Thyroid gland (tissue), 4 donors: ENCODE measurements at regions not wholly inside any gene's neighbourhood (a gene's known extent, or its start where the extent isn't known, plus 50 kb on each side); places are given as distances from the start of the nearest gene placed in this dataset.

Experiments used
- DNase-seq, 2 donors: peaks; one replicate each; pipeline ENCODE4 v3.0.0-alpha.2; 2019
- H3K27ac ChIP-seq, 3 donors: fragments of 200-600 bp; sonication (generic); 1 replicate in 2 of 3; 2 replicates in 1 of 3; pipeline ENCODE4 v1.5.1; 2016 to 2019; ENCODE audit warnings: mild to moderate bottlenecking in 1 of 3, moderate library complexity in 1 of 3
- H3K27me3 ChIP-seq: fragments of 200-600 bp; sonication (generic); one replicate; pipeline ENCODE4 v1.5.1; 2019
- H3K36me3 ChIP-seq, 2 donors: fragments of 200-600 bp; sonication (generic); one replicate each; pipeline ENCODE4 v1.5.1; 2016 to 2019
- H3K4me1 ChIP-seq, 2 donors: fragments of 200-600 bp; sonication (generic); one replicate each; pipeline ENCODE4 v1.5.1; 2017 to 2019
- H3K4me3 ChIP-seq, 3 donors: fragments of 200-600 bp; sonication (generic); replicated peaks in 1 of 3; 1 replicate in 2 of 3; 2 replicates in 1 of 3; pipeline ENCODE4 v1.5.1; 2016; ENCODE audit warnings: mild to moderate bottlenecking in 1 of 3
- H3K9me3 ChIP-seq: fragments of 200-600 bp; sonication (generic); one replicate; pipeline ENCODE4 v1.5.1; 2017
- POLR2A ChIP-seq, 2 donors: fragments of 450-650 bp; IDR thresholded peaks; one replicate each; pipeline ENCODE4 v1.6.1; 2017; ENCODE audit warnings: antibody characterized with exemption in 2 of 2, mild to moderate bottlenecking in 2 of 2, moderate library complexity in 1 of 2
- WGBS, 2 donors: methylation state at CpG; one replicate each; pipeline ENCODE4 v1.1.5; 2017; 5-methylcytosine and 5-hydroxymethylcytosine counted together
- intact Hi-C: fragments of 100-400 bp; cut with DNase I; formaldehyde crosslinking; loops from one replicate; pipeline ENCODE4 v1.15.1; 2023
- TF ChIP-seq, protein P1 (sequence below), 6 experiments: fragments of 200-600 bp in 3 of 6; fragments of 450-650 bp in 3 of 6; sonication (generic) in 3 of 6; IDR thresholded peaks; one replicate each; pipeline ENCODE4 v1.5.1; 2016 to 2019; ENCODE audit warnings: antibody characterized with exemption in 6 of 6, mild to moderate bottlenecking in 2 of 6, inconsistent platforms in 1 of 6, moderate library complexity in 1 of 6

DNA sequence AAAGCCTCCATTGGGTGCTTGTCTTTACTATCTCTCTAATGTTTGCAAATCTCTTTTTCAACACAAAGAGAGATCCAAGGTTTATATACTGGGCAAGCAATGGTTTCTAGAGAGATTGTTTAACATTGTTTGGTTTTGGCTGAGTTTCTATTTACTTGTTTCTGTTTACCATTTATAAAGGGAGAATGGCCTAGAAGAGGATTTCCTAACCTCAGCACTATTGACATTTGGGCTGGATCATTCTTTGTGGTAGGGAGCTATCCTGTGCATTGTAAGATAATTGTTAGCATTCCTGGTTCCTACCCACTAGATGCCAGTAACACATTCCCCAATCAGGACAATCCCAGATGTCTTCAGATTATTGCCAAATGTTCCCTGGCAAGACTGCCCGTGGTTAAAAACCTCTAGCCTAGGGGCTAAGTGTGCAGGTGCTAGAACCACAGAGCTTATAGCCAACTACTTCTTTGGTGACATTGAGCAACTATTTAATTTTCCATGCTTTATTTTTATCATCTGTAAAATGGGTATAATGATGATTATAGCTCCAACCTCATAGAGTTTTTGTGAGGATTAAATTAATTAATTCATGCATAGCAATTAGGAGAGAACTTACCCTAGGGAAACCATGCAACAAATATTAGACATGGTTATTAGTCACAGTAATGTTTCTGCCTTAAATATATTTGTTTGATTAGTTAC lies 413.9 kb upstream of the MAF start:
- Histone ChIP-seq H3K27ac (no peak overlapping the region), H3K9me3 (no peaks in the 10 kb centered on the region), H3K4me1 (no peaks in the 10 kb centered on the region), H3K27me3 (no peaks in the 10 kb centered on the region), H3K4me3 (no peak overlapping the region), H3K36me3 (no peaks in the 10 kb centered on the region)
- WGBS, 2 donors = 79 to 86% methylated on average over 1 of the region's 1 CpG
- intact Hi-C loops = no loop called here
- DNase-seq = no peak
- TF ChIP-seq, protein P1, sequence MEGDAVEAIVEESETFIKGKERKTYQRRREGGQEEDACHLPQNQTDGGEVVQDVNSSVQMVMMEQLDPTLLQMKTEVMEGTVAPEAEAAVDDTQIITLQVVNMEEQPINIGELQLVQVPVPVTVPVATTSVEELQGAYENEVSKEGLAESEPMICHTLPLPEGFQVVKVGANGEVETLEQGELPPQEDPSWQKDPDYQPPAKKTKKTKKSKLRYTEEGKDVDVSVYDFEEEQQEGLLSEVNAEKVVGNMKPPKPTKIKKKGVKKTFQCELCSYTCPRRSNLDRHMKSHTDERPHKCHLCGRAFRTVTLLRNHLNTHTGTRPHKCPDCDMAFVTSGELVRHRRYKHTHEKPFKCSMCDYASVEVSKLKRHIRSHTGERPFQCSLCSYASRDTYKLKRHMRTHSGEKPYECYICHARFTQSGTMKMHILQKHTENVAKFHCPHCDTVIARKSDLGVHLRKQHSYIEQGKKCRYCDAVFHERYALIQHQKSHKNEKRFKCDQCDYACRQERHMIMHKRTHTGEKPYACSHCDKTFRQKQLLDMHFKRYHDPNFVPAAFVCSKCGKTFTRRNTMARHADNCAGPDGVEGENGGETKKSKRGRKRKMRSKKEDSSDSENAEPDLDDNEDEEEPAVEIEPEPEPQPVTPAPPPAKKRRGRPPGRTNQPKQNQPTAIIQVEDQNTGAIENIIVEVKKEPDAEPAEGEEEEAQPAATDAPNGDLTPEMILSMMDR (IDR thresholded peaks at IDR 0.05) = no peak
- no peak for TF ChIP-seq POLR2A (IDR thresholded peaks at IDR 0.05)

DNA sequence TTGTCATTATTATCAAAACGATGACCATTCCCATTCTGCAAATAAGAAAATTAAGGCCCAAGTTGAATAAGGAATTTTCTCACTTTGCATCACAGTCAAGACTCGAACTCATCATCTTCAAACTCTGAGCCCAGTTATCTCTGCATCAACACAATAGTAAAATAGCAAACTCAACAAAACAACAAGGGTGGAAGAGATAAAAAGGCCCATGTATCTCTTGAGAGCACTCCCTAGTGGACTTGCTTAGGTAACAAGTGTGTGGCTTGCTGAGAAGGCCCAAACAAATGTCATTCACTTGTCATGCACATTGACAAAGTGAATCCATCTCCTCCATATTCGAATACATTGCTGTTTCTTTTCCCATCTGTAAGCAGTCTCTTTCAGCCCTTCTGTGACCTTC lies 412.0 kb upstream of the MAF start:
- no peaks in the 10 kb centered on the region for H3K4me1 ChIP-seq
- intact Hi-C loops = no loop called here
- H3K27ac ChIP-seq = no peak overlapping the region
- TF ChIP-seq, protein P1 (IDR thresholded peaks at IDR 0.05) = no peak
- no peak for TF ChIP-seq POLR2A (IDR thresholded peaks at IDR 0.05)
- no peaks in the 10 kb centered on the region for H3K27me3 ChIP-seq
- no peak overlapping the region for H3K4me3 ChIP-seq
- 75 to 83% methylated on average over 3 of the region's 3 CpGs for WGBS, 2 donors
- no peaks in the 10 kb centered on the region for H3K9me3 ChIP-seq
- H3K36me3 ChIP-seq = no peaks in the 10 kb centered on the region
- DNase-seq = no peak

DNA sequence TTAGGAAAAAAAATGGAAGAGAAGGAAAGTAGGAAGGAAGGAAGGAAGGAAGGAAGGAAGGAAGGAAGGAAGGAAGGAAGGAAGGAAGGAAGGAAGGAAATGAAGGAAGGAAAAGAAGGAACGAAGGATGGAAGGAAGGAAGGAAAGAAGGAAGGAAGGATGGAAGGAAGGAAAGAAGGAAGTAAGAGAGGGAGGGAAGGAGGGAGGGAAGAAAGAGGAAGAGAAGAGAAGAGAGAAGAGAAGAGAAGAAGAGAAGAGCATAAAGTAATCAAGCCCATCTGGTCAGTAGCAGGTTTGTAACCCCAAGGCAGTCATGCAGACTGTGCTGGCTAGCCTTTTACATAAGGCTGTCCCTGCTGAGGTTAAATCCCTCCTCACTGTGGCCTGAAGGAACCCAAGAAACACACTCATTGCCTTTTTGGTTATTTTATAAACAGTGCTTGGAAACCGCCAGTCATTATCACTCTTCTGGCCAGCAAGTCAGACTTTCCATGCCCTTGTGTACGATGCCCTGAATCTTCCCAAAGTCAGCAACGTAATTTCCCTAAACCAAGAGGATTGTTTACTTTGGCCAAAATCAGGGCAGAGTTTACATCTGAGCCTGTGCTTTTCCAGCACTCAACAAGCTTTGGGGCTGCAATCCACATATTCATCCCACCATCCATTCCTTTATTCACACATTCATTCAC lies 409.6 kb upstream of the MAF start:
- Histone ChIP-seq H3K36me3 (no peaks in the 10 kb centered on the region), H3K4me3 (no peak overlapping the region), H3K27me3 (no peaks in the 10 kb centered on the region), H3K4me1 (no peaks in the 10 kb centered on the region), H3K9me3 (no peaks in the 10 kb centered on the region), H3K27ac (no peak overlapping the region)
- TF ChIP-seq, protein P1 (IDR thresholded peaks at IDR 0.05) = no peak
- TF ChIP-seq POLR2A (IDR thresholded peaks at IDR 0.05) = no peak
- WGBS, 2 donors = 65 to 67% methylated on average over 4 of the region's 4 CpGs
- DNase-seq = no peak
- intact Hi-C loops = no loop called here

DNA sequence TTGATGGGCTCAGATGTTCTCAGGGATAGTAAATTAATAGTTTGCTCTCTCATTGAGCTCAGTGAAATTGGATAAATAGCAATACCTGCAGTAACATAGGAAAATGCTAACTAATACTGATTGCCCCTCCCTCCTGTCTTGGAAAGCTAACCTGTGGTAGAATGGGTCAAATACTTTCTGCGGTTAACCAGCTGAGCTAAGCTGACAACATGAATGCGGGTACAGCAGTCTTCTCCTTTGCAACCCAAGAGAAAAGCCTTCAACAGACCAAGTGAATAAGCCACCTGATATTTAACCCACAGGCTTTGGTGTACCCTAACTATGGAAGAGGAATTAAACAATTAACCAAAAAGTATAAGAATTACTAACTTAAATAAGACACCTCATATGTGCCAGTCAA lies 408.3 kb upstream of the MAF start:
- no peak for DNase-seq
- no peaks in the 10 kb centered on the region for H3K27me3 ChIP-seq
- no peaks in the 10 kb centered on the region for H3K4me1 ChIP-seq
- WGBS, 2 donors = 94 to 98% methylated on average over 2 of the region's 2 CpGs
- TF ChIP-seq POLR2A (IDR thresholded peaks at IDR 0.05) = no peak
- TF ChIP-seq, protein P1 (IDR thresholded peaks at IDR 0.05) = no peak
- H3K27ac ChIP-seq = no peak overlapping the region
- intact Hi-C loops = no loop called here
- no peaks in the 10 kb centered on the region for H3K9me3 ChIP-seq
- H3K36me3 ChIP-seq = no peaks in the 10 kb centered on the region
- H3K4me3 ChIP-seq = no peak overlapping the region

DNA sequence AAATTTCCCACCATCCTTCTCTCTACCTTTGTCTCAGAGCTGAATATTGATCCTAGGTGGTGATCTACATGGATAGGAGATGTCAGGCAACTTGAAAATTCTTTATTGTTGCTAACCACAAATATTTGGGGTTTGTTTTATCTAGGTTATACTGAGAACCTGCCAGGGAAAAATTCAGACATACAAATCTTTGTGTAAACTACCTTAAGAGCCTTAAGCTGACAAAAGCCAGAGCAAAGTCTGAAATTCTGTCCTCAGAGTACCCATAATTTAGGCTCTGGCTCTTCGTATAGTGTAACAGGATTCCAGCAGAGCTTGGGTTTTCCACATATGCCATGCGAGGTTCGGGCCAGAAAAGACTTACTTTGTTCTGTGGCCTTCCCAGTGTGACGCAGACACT lies 406.7 kb upstream of the MAF start:
- DNase-seq = no peak
- intact Hi-C loops = no loop called here
- WGBS, 2 donors = 83 to 91% methylated on average over 4 of the region's 4 CpGs
- Histone ChIP-seq H3K36me3 (no peaks in the 10 kb centered on the region), H3K4me3 (no peak overlapping the region), H3K4me1 (no peaks in the 10 kb centered on the region), H3K27ac (no peak overlapping the region), H3K9me3 (no peaks in the 10 kb centered on the region), H3K27me3 (no peaks in the 10 kb centered on the region)
- TF ChIP-seq, protein P1 (IDR thresholded peaks at IDR 0.05) = no peak
- no peak for TF ChIP-seq POLR2A (IDR thresholded peaks at IDR 0.05)
